HUES6 (cell line): ENCODE measurements at regions not wholly inside any gene's neighbourhood (a gene's known extent, or its start where the extent isn't known, plus 50 kb on each side); places are given as distances from the start of the nearest gene placed in this dataset.

Source experiments
- H3K27ac ChIP-seq: 2 replicates; pipeline ENCODE4 v1.7.0; 2013; ENCODE audit warnings: low read depth, mild to moderate bottlenecking, low read length, inconsistent platforms
- H3K27me3 ChIP-seq: 2 replicates; pipeline ENCODE4 v1.6.1; 2013; ENCODE audit warnings: low read length; ENCODE audit not compliant: control insufficient read depth, insufficient read depth
- H3K36me3 ChIP-seq: 2 replicates; pipeline ENCODE4 v1.6.1; 2013; ENCODE audit warnings: low read length; ENCODE audit not compliant: control insufficient read depth, insufficient read depth
- H3K4me1 ChIP-seq: 2 replicates; pipeline ENCODE4 v1.6.1; 2013; ENCODE audit warnings: low read length; ENCODE audit not compliant: control insufficient read depth, insufficient read depth
- H3K4me3 ChIP-seq: 2 replicates; pipeline ENCODE4 v1.5.1; 2013; ENCODE audit warnings: low read depth, low read length
- H3K9ac ChIP-seq: one replicate; pipeline ENCODE4 v1.6.1; 2013; ENCODE audit warnings: mild to moderate bottlenecking, low read length
- H3K9me3 ChIP-seq: 2 replicates; pipeline ENCODE4 v1.6.1; 2013; ENCODE audit warnings: low read depth, low read length; ENCODE audit not compliant: control insufficient read depth, insufficient read depth

GRCh38 chr6:2552526-2553154 is 198.1 kb downstream of the MYLK4 start:
- Histone ChIP-seq H3K4me3 (no peak overlapping the region), H3K9ac (no peak overlapping the region), H3K9me3 (peaks cover 7% of the 10 kb centered on the region), H3K27ac (no peak overlapping the region), H3K36me3 (no peaks in the 10 kb centered on the region), H3K27me3 (no peaks in the 10 kb centered on the region), H3K4me1 (no peaks in the 10 kb centered on the region)

- Histone ChIP-seq H3K27ac (no peak overlapping the region), H3K4me3 (no peak overlapping the region), H3K9ac (no peak overlapping the region), H3K27me3 (no peaks in the 10 kb centered on the region), H3K36me3 (no peaks in the 10 kb centered on the region), H3K9me3 (peaks cover 11% of the 10 kb centered on the region), H3K4me1 (no peaks in the 10 kb centered on the region)
Observed at GRCh38 chr6:2551705-2552104, 199.0 kb downstream of the MYLK4 start.

GRCh38 chr6:2550247-2550646 is 200.5 kb downstream of the MYLK4 start:
- no peak overlapping the region for H3K27ac ChIP-seq
- peaks cover 11% of the 10 kb centered on the region for H3K9me3 ChIP-seq
- no peak overlapping the region for H3K4me3 ChIP-seq
- H3K27me3 ChIP-seq: no peaks in the 10 kb centered on the region
- no peaks in the 10 kb centered on the region for H3K36me3 ChIP-seq
- no peak overlapping the region for H3K9ac ChIP-seq
- no peaks in the 10 kb centered on the region for H3K4me1 ChIP-seq

- Histone ChIP-seq H3K36me3 (no peaks in the 10 kb centered on the region), H3K4me3 (no peak overlapping the region), H3K9me3 (peaks cover 11% of the 10 kb centered on the region), H3K27me3 (no peaks in the 10 kb centered on the region), H3K9ac (no peak overlapping the region), H3K27ac (no peak overlapping the region), H3K4me1 (no peaks in the 10 kb centered on the region)
Observed at GRCh38 chr6:2549834-2550233, 200.9 kb downstream of the MYLK4 start.

GRCh38 chr6:2547355-2547754 is 203.4 kb downstream of the MYLK4 start:
- no peak overlapping the region for H3K4me3 ChIP-seq
- no peak overlapping the region for H3K9ac ChIP-seq
- H3K4me1 ChIP-seq: no peaks in the 10 kb centered on the region
- no peaks in the 10 kb centered on the region for H3K27me3 ChIP-seq
- H3K36me3 ChIP-seq: no peaks in the 10 kb centered on the region
- no peak overlapping the region for H3K27ac ChIP-seq
- peaks cover 15% of the 10 kb centered on the region for H3K9me3 ChIP-seq

- H3K4me3 ChIP-seq: no peak overlapping the region
- H3K27me3 ChIP-seq: no peaks in the 10 kb centered on the region
- no peak overlapping the region for H3K9ac ChIP-seq
- H3K9me3 ChIP-seq: peaks cover 17% of the 10 kb centered on the region
- H3K36me3 ChIP-seq: no peaks in the 10 kb centered on the region
- no peaks in the 10 kb centered on the region for H3K4me1 ChIP-seq
- H3K27ac ChIP-seq: no peak overlapping the region
Observed at GRCh38 chr6:2546901-2547300, 203.8 kb downstream of the MYLK4 start.

GRCh38 chr6:2545383-2546038 is 205.2 kb downstream of the MYLK4 start:
- no peaks in the 10 kb centered on the region for H3K27me3 ChIP-seq
- H3K9ac ChIP-seq: no peak overlapping the region
- H3K4me1 ChIP-seq: no peaks in the 10 kb centered on the region
- no peak overlapping the region for H3K4me3 ChIP-seq
- no peak overlapping the region for H3K27ac ChIP-seq
- H3K9me3 ChIP-seq: peaks cover 17% of the 10 kb centered on the region
- no peaks in the 10 kb centered on the region for H3K36me3 ChIP-seq

GRCh38 chr6:2543321-2543720 is 207.4 kb downstream of the MYLK4 start:
- H3K9me3 ChIP-seq: peaks cover 16% of the 10 kb centered on the region
- H3K27me3 ChIP-seq: no peaks in the 10 kb centered on the region
- no peak overlapping the region for H3K4me3 ChIP-seq
- no peak overlapping the region for H3K9ac ChIP-seq
- no peaks in the 10 kb centered on the region for H3K36me3 ChIP-seq
- no peaks in the 10 kb centered on the region for H3K4me1 ChIP-seq
- no peak overlapping the region for H3K27ac ChIP-seq

GRCh38 chr6:2542858-2543218 is 207.9 kb downstream of the MYLK4 start:
- H3K27ac ChIP-seq: no peak overlapping the region
- H3K36me3 ChIP-seq: no peaks in the 10 kb centered on the region
- H3K4me1 ChIP-seq: no peaks in the 10 kb centered on the region
- no peak overlapping the region for H3K4me3 ChIP-seq
- no peaks in the 10 kb centered on the region for H3K27me3 ChIP-seq
- peaks cover 11% of the 10 kb centered on the region for H3K9me3 ChIP-seq
- no peak overlapping the region for H3K9ac ChIP-seq

GRCh38 chr6:2542101-2542857 is 208.4 kb downstream of the MYLK4 start:
- Histone ChIP-seq H3K27ac (no peak overlapping the region), H3K4me1 (no peaks in the 10 kb centered on the region), H3K9ac (no peak overlapping the region), H3K36me3 (no peaks in the 10 kb centered on the region), H3K9me3 (peaks cover 8% of the 10 kb centered on the region), H3K4me3 (no peak overlapping the region), H3K27me3 (no peaks in the 10 kb centered on the region)

- Histone ChIP-seq H3K27ac (no peak overlapping the region), H3K4me3 (no peak overlapping the region), H3K27me3 (no peaks in the 10 kb centered on the region), H3K4me1 (peaks cover 4% of the 10 kb centered on the region; the same call in 1 of the 2 replicates), H3K9ac (no peak overlapping the region), H3K36me3 (no peaks in the 10 kb centered on the region), H3K9me3 (no peaks in the 10 kb centered on the region; the same call in 1 of the 2 replicates)
Observed at GRCh38 chr6:2536451-2536850, 214.3 kb downstream of the MYLK4 start.
